Upper lobe of left lung (tissue), 4 donors: ENCODE measurements at regions not wholly inside any gene's neighbourhood (a gene's known extent, or its start where the extent isn't known, plus 50 kb on each side); places are given as distances from the start of the nearest gene placed in this dataset.

Experiments used
- EP300 ChIP-seq, 4 donors: sonication (generic); formaldehyde crosslinking; IDR thresholded peaks; one replicate each; pipeline ENCODE4 v1.5.1; 2017; ENCODE audit warnings: antibody characterized with exemption in 4 of 4, control low read depth in 2 of 4
- POLR2A ChIP-seq, 4 donors: fragments of 450-650 bp; IDR thresholded peaks; one replicate each; pipeline ENCODE4 v1.5.1; 2016 to 2017; ENCODE audit warnings: antibody characterized with exemption in 4 of 4, mild to moderate bottlenecking in 2 of 4
- POLR2AphosphoS5 ChIP-seq, 2 donors: sonication (generic); formaldehyde crosslinking; IDR thresholded peaks; one replicate each; pipeline ENCODE4 v1.5.1; 2017; ENCODE audit warnings: antibody characterized with exemption in 2 of 2
- TF ChIP-seq, protein P1 (sequence below), 6 experiments: fragments of 450-650 bp in 4 of 6; fragments of 200-600 bp in 2 of 6; sonication (generic) in 2 of 6; IDR thresholded peaks; one replicate each; pipeline ENCODE4 v1.5.1; 2016 to 2019; ENCODE audit warnings: antibody characterized with exemption in 6 of 6

- TF ChIP-seq, protein P1, sequence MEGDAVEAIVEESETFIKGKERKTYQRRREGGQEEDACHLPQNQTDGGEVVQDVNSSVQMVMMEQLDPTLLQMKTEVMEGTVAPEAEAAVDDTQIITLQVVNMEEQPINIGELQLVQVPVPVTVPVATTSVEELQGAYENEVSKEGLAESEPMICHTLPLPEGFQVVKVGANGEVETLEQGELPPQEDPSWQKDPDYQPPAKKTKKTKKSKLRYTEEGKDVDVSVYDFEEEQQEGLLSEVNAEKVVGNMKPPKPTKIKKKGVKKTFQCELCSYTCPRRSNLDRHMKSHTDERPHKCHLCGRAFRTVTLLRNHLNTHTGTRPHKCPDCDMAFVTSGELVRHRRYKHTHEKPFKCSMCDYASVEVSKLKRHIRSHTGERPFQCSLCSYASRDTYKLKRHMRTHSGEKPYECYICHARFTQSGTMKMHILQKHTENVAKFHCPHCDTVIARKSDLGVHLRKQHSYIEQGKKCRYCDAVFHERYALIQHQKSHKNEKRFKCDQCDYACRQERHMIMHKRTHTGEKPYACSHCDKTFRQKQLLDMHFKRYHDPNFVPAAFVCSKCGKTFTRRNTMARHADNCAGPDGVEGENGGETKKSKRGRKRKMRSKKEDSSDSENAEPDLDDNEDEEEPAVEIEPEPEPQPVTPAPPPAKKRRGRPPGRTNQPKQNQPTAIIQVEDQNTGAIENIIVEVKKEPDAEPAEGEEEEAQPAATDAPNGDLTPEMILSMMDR (IDR thresholded peaks at IDR 0.05) = no peak
- no peak for TF ChIP-seq EP300 (IDR thresholded peaks at IDR 0.05)
- no peak for TF ChIP-seq POLR2AphosphoS5 (IDR thresholded peaks at IDR 0.05)
- no peak for TF ChIP-seq POLR2A (IDR thresholded peaks at IDR 0.05)
Measured at GRCh38 chr3:194083637-194084224, 52.2 kb upstream of the HES1 start.
